ENCODE measurements at regions not wholly inside any gene's neighbourhood (a gene's known extent, or its start where the extent isn't known, plus 50 kb on each side); places are given as distances from the start of the nearest gene placed in this dataset.

DNA sequence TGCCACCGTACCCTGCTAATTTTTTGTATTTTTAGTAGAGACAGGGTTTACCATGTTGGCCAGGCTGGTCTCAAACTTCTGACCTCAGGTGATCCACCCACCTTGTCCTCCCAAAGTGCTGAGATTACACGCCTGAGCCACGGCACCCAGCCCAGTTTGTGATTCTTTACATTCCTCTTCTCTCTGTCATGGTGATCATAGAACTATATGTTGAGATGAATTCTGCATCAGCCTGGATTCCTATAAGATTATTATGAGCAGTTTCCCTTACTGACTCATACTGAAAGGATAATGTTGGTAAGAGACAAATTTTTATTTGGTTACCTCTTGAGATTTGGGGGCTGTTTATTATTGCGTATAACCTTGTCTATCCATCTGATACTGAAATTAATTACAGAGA is 121.5 kb upstream of the CSNK1A1L start:
- ChIA-PET CTCF (no interaction called here), POLR2A (no interaction called here)
- TF ChIP-seq MYC (IDR thresholded peaks at IDR 0.05; ENCODE audit: borderline replicate concordance, low read length) (no peak), HMGXB4 (CRISPR knock-in tag; IDR thresholded peaks at IDR 0.05; ENCODE audit: borderline replicate concordance) (no peak), FOXS1 (CRISPR knock-in tag; IDR thresholded peaks at IDR 0.05) (no peak), BCL3 (IDR thresholded peaks at IDR 0.05) (no peak), EHMT2 (IDR thresholded peaks at IDR 0.05; ENCODE audit: low read depth) (no peak), KDM5A (IDR thresholded peaks at IDR 0.05) (no peak), PHF8 (IDR thresholded peaks at IDR 0.05; ENCODE audit: borderline replicate concordance, low read depth) (no peak), CHD4 (IDR thresholded peaks at IDR 0.05; ENCODE audit: borderline replicate concordance) (no peak), ELK1 (IDR thresholded peaks at IDR 0.05; ENCODE audit: low read depth, low read length) (no peak), RAD21 (conservative IDR thresholded peaks at IDR 0.05 in 1 of 2, IDR thresholded peaks at IDR 0.05 in 1 of 2) (no peak), HOXB5 (CRISPR knock-in tag; IDR thresholded peaks at IDR 0.05) (no peak), RFX5 (IDR thresholded peaks at IDR 0.05) (no peak), CBX8 (IDR thresholded peaks at IDR 0.05) (no peak), FOSL2 (IDR thresholded peaks at IDR 0.05) (no peak), FOSL2 (CRISPR knock-in tag; IDR thresholded peaks at IDR 0.05) (no peak), ZNF302 (CRISPR knock-in tag; IDR thresholded peaks at IDR 0.05) (no peak), KDM1A (IDR thresholded peaks at IDR 0.05; ENCODE audit: low read depth) (no peak), RNF2 (IDR thresholded peaks at IDR 0.05; ENCODE audit: borderline replicate concordance, low read depth) (no peak), HOXB13 (CRISPR knock-in tag; IDR thresholded peaks at IDR 0.05; ENCODE audit: low read depth) (no peak)
- TF ChIP-seq, protein P1, sequence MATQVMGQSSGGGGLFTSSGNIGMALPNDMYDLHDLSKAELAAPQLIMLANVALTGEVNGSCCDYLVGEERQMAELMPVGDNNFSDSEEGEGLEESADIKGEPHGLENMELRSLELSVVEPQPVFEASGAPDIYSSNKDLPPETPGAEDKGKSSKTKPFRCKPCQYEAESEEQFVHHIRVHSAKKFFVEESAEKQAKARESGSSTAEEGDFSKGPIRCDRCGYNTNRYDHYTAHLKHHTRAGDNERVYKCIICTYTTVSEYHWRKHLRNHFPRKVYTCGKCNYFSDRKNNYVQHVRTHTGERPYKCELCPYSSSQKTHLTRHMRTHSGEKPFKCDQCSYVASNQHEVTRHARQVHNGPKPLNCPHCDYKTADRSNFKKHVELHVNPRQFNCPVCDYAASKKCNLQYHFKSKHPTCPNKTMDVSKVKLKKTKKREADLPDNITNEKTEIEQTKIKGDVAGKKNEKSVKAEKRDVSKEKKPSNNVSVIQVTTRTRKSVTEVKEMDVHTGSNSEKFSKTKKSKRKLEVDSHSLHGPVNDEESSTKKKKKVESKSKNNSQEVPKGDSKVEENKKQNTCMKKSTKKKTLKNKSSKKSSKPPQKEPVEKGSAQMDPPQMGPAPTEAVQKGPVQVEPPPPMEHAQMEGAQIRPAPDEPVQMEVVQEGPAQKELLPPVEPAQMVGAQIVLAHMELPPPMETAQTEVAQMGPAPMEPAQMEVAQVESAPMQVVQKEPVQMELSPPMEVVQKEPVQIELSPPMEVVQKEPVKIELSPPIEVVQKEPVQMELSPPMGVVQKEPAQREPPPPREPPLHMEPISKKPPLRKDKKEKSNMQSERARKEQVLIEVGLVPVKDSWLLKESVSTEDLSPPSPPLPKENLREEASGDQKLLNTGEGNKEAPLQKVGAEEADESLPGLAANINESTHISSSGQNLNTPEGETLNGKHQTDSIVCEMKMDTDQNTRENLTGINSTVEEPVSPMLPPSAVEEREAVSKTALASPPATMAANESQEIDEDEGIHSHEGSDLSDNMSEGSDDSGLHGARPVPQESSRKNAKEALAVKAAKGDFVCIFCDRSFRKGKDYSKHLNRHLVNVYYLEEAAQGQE (IDR thresholded peaks at IDR 0.05), result no peak
- no peaks in the 10 kb centered on the region for H3K9me3 ChIP-seq
- H3K27ac ChIP-seq, result no peak overlapping the region
- 12% methylated on average over 4 of the region's 4 CpGs for WGBS (ENCODE audit: missing lambda C conversion rate)
- DNase-seq (ENCODE audit: low read depth in 1 of 2, low spot score in 1 of 2) (no peak), FAIRE-seq (no peak), ATAC-seq (no peak)
- no peaks in the 10 kb centered on the region for H3K4me1 ChIP-seq
- H3K4me3 ChIP-seq, result no peak overlapping the region
- H3K4me2 ChIP-seq, result no peak overlapping the region
